DND-41 (cell line): ENCODE measurements at regions not wholly inside any gene's neighbourhood (a gene's known extent, or its start where the extent isn't known, plus 50 kb on each side); places are given as distances from the start of the nearest gene placed in this dataset.
A peak's percentile ranks its signal among the peaks of the same experiment; 100 is the strongest.

ENCODE experiments used
- ATAC-seq: fragments of 200-7000 bp; cut with Tn5 transposase; 3 replicates; pipeline ENCODE4 v1.9.1; 2021; ENCODE audit warnings: low read depth; ENCODE audit not compliant: insufficient read depth
- DNase-seq: peaks from one replicate; pipeline ENCODE4 v3.0.0-alpha.2; 2020
- H2AFZ ChIP-seq: 2 replicates; pipeline ENCODE4 v1.6.0; 2012; ENCODE audit warnings: low read depth, low read length
- H3K27ac ChIP-seq: 2 replicates; pipeline ENCODE4 v1.5.1; 2012; ENCODE audit warnings: low read length, inconsistent platforms
- H3K27me3 ChIP-seq: fragments of 200-600 bp; sonication (generic); 2 replicates; pipeline ENCODE4 v1.6.0; 2012; ENCODE audit warnings: low read length, mild to moderate bottlenecking, inconsistent platforms; ENCODE audit not compliant: insufficient read depth, poor library complexity
- H3K36me3 ChIP-seq: 2 replicates; pipeline ENCODE4 v1.5.1; 2012; ENCODE audit warnings: low read length, inconsistent platforms; ENCODE audit not compliant: insufficient read depth
- H3K4me1 ChIP-seq: 2 replicates; pipeline ENCODE4 v1.5.1; 2012; ENCODE audit warnings: mild to moderate bottlenecking, low read length; ENCODE audit not compliant: insufficient read depth
- H3K4me2 ChIP-seq: 2 replicates; pipeline ENCODE4 v1.6.0; 2012; ENCODE audit warnings: mild to moderate bottlenecking, moderate library complexity, low read length, inconsistent platforms; ENCODE audit not compliant: insufficient read depth
- H3K4me3 ChIP-seq, 2 experiments: fragments of 200-600 bp in 1 of 2; shearing (Covaris generic) in 1 of 2; 2 replicates each; pipeline ENCODE4 v1.5.1; 2012 to 2016; ENCODE audit warnings: inconsistent platforms in 2 of 2, low read length in 2 of 2, mild to moderate bottlenecking in 2 of 2, low read depth in 1 of 2, moderate library complexity in 1 of 2
- H3K79me2 ChIP-seq: 2 replicates; pipeline ENCODE4 v1.6.0; 2012; ENCODE audit warnings: low read length, inconsistent platforms; ENCODE audit not compliant: insufficient read depth
- H3K9ac ChIP-seq: 2 replicates; pipeline ENCODE4 v1.6.0; 2012; ENCODE audit warnings: low read depth, mild to moderate bottlenecking, inconsistent platforms, low read length, moderate library complexity
- H3K9me3 ChIP-seq: 2 replicates; pipeline ENCODE4 v1.5.1; 2012; ENCODE audit warnings: low read length, moderate library complexity, mild to moderate bottlenecking, inconsistent platforms; ENCODE audit not compliant: insufficient read depth, severe bottlenecking
- H4K20me1 ChIP-seq: 2 replicates; pipeline ENCODE4 v1.6.0; 2012; ENCODE audit warnings: low read length; ENCODE audit not compliant: insufficient read depth
- EZH2 ChIP-seq: IDR thresholded peaks from 3 replicates; pipeline ENCODE4 v1.6.1; 2012; ENCODE audit warnings: borderline replicate concordance, low read depth, mild to moderate bottlenecking, moderate library complexity, low read length, inconsistent platforms; ENCODE audit not compliant: severe bottlenecking
- TF ChIP-seq, protein P1 (sequence below): IDR thresholded peaks from 2 replicates; pipeline ENCODE4 v1.5.1; 2012; ENCODE audit warnings: borderline replicate concordance, low read length, moderate library complexity, mild to moderate bottlenecking; ENCODE audit not compliant: poor library complexity, severe bottlenecking; ENCODE audit errors: extremely low read depth

- H3K27ac ChIP-seq, result no peak overlapping the region
- no peaks in the 10 kb centered on the region for H3K9me3 ChIP-seq
- H3K4me3 ChIP-seq, result no peak overlapping the region
- no peaks in the 10 kb centered on the region for H4K20me1 ChIP-seq
- H3K79me2 ChIP-seq, result no peaks in the 10 kb centered on the region
- peaks cover 7% of the 10 kb centered on the region; the same call in 1 of the 2 replicates for H3K4me1 ChIP-seq
- ATAC-seq (no peak), DNase-seq (no peak)
- H3K4me2 ChIP-seq, result no peak overlapping the region
- no peak overlapping the region for H2AFZ ChIP-seq
- TF ChIP-seq EZH2, result no peak
- TF ChIP-seq, protein P1, sequence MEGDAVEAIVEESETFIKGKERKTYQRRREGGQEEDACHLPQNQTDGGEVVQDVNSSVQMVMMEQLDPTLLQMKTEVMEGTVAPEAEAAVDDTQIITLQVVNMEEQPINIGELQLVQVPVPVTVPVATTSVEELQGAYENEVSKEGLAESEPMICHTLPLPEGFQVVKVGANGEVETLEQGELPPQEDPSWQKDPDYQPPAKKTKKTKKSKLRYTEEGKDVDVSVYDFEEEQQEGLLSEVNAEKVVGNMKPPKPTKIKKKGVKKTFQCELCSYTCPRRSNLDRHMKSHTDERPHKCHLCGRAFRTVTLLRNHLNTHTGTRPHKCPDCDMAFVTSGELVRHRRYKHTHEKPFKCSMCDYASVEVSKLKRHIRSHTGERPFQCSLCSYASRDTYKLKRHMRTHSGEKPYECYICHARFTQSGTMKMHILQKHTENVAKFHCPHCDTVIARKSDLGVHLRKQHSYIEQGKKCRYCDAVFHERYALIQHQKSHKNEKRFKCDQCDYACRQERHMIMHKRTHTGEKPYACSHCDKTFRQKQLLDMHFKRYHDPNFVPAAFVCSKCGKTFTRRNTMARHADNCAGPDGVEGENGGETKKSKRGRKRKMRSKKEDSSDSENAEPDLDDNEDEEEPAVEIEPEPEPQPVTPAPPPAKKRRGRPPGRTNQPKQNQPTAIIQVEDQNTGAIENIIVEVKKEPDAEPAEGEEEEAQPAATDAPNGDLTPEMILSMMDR, result no peak
- no peak overlapping the region for H3K9ac ChIP-seq
- H3K27me3 ChIP-seq, result peaks cover 10% of the 10 kb centered on the region
- H3K36me3 ChIP-seq, result no peaks in the 10 kb centered on the region
Observed at GRCh38 chr2:64331849-64332699, 121.9 kb upstream of the LGALSL start.

DNA sequence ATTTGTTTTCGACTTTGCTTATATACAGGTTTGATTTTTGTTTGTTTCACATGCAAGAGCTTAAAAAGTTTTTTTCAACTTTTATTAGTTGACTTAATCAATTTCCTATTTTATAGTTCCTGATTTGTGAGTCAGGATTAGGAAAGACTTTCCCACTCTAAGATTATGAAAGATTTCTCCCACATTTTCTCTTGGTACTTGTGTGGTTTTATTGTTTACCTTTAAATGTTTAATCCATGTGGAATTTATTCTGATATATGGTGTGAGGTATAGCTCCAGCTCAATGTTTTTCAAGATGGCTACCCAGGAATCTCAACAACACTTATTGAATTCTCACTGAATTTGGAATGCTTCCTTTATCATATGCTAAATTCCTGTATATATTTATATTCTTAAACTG, 117.8 kb upstream of the LGALSL start:
- H2AFZ ChIP-seq, result no peak overlapping the region
- no peak overlapping the region for H3K9ac ChIP-seq
- no peaks in the 10 kb centered on the region for H3K79me2 ChIP-seq
- no peaks in the 10 kb centered on the region for H4K20me1 ChIP-seq
- TF ChIP-seq EZH2, result no peak
- TF ChIP-seq, protein P1, result no peak
- no peak for DNase-seq
- no peak overlapping the region for H3K4me3 ChIP-seq
- no peak overlapping the region for H3K27ac ChIP-seq
- H3K4me2 ChIP-seq, result no peak overlapping the region
- no peak for ATAC-seq
- no peaks in the 10 kb centered on the region for H3K36me3 ChIP-seq
- peaks cover 13% of the 10 kb centered on the region for H3K27me3 ChIP-seq
- no peaks in the 10 kb centered on the region for H3K9me3 ChIP-seq
- no peaks in the 10 kb centered on the region for H3K4me1 ChIP-seq

GRCh38 chr2:64337314-64337713, 116.6 kb upstream of the LGALSL start:
- H3K4me3 ChIP-seq, result no peak overlapping the region
- ATAC-seq (no peak), DNase-seq (no peak)
- H3K27me3 ChIP-seq, result peaks cover 18% of the 10 kb centered on the region
- H3K4me1 ChIP-seq, result no peaks in the 10 kb centered on the region
- no peaks in the 10 kb centered on the region for H3K36me3 ChIP-seq
- no peak overlapping the region for H3K9ac ChIP-seq
- no peaks in the 10 kb centered on the region for H3K79me2 ChIP-seq
- 0 out of 2 replicates have a peak, but pooled peaks cover 2% of the 10 kb centered on the region for H4K20me1 ChIP-seq
- H3K27ac ChIP-seq, result no peak overlapping the region
- TF ChIP-seq, protein P1, result peak; percentile 7
- TF ChIP-seq EZH2, result no peak
- no peak overlapping the region for H3K4me2 ChIP-seq
- H3K9me3 ChIP-seq, result no peaks in the 10 kb centered on the region
- H2AFZ ChIP-seq, result no peak overlapping the region
